Ectodermal cell (in vitro differentiated cells): ENCODE measurements at regions not wholly inside any gene's neighbourhood (a gene's known extent, or its start where the extent isn't known, plus 50 kb on each side); places are given as distances from the start of the nearest gene placed in this dataset.
A peak's percentile ranks its signal among the peaks of the same experiment; 100 is the strongest.
"Not testable (repeated sequence)": the region's sequence is repeated elsewhere in the genome, so short reads cannot be mapped to it uniquely, and the experiment has no call there.

Source experiments
- H3K27ac ChIP-seq: 2 replicates; pipeline ENCODE4 v1.7.0; 2013; ENCODE audit warnings: mild to moderate bottlenecking, low read depth, low read length; ENCODE audit not compliant: insufficient read depth, poor library complexity, severe bottlenecking
- H3K27me3 ChIP-seq: 2 replicates; pipeline ENCODE4 v1.7.0; 2013; ENCODE audit warnings: mild to moderate bottlenecking, low read length; ENCODE audit not compliant: insufficient read depth, control insufficient read depth, poor library complexity, severe bottlenecking
- H3K36me3 ChIP-seq: one replicate; pipeline ENCODE4 v1.7.0; 2013; ENCODE audit warnings: low read length; ENCODE audit not compliant: control insufficient read depth, insufficient read depth
- H3K4me1 ChIP-seq: one replicate; pipeline ENCODE4 v1.7.0; 2013; ENCODE audit warnings: low read length; ENCODE audit not compliant: control insufficient read depth, insufficient read depth
- H3K4me3 ChIP-seq: 2 replicates; pipeline ENCODE4 v1.7.0; 2013; ENCODE audit warnings: low read depth, low read length, control low read depth; ENCODE audit not compliant: insufficient read depth
- H3K9me3 ChIP-seq: 2 replicates; pipeline ENCODE4 v1.7.0; 2013; ENCODE audit warnings: mild to moderate bottlenecking, low read length, moderate library complexity; ENCODE audit not compliant: control insufficient read depth
- WGBS, 2 experiments: methylation state at CpG; one replicate each; pipeline ENCODE4 v1.1.7; 2013; ENCODE audit warnings: missing lambda C conversion rate in 2 of 2; 5-methylcytosine and 5-hydroxymethylcytosine counted together

DNA sequence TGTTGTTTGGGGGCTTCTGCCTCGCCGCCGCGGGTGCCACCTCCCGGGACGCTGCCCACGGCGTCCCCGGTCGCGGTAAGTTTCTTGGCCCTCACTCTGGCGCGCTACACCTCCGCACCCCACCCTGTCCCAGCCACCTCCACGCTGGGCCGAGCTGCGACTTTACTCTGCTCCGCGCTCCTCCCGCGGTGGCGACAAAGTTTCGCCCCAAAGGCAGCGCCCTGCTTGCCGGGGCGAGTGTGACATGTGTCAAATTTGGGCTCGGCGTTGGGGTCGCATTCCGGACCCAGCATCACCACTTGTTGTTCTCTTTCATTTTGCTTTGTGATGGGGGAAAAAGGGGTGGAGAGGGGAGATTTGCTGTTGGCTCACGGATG lies 167.7 kb upstream of the PPP1R3A start:
- no peaks in the 10 kb centered on the region for H3K9me3 ChIP-seq

GRCh38 chr7:114085592-114086501 lies 167.0 kb upstream of the PPP1R3A start:
- WGBS, 2 experiments = 0 to 1% methylated on average over 73 to 77 of the region's 77 CpGs
- H3K27ac ChIP-seq = no peak overlapping the region

More for the DNA sequence above, 167.7 kb upstream of the PPP1R3A start:
- H3K4me3 ChIP-seq = peak overlapping the region; percentile 46
- H3K4me1 ChIP-seq = peaks cover 6% of the 10 kb centered on the region
- WGBS, 2 experiments = 0% methylated on average over 31 of the region's 31 CpGs
- H3K27ac ChIP-seq = no peak overlapping the region
- H3K27me3 ChIP-seq = peaks cover 92% of the 10 kb centered on the region
- no peaks in the 10 kb centered on the region for H3K36me3 ChIP-seq

DNA sequence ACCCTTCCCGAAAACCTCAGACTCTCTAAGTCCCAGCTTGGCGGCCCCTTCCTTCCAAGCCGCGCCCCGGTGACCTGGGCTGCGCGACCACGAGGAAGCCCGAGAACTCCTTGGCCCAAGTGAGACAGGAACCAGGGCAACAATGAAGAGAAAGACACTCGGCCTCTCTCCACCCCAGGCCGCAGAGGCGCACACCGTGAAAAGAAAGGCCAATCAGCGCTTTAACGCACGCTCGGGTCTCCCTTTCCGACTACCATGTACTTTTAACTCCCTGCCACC lies 166.4 kb upstream of the PPP1R3A start:
- peak overlapping the region; percentile 46 for H3K4me3 ChIP-seq
- H3K4me1 ChIP-seq = peaks cover 6% of the 10 kb centered on the region
- WGBS, 2 experiments = 0 to 1% methylated on average over 18 of the region's 18 CpGs
- no peak overlapping the region for H3K27ac ChIP-seq
- no peaks in the 10 kb centered on the region for H3K36me3 ChIP-seq
- no peaks in the 10 kb centered on the region for H3K9me3 ChIP-seq
- H3K27me3 ChIP-seq = peaks cover 90% of the 10 kb centered on the region

More at GRCh38 chr7:114085592-114086501, 167.0 kb upstream of the PPP1R3A start:
- Histone ChIP-seq H3K9me3 (no peaks in the 10 kb centered on the region), H3K4me1 (peaks cover 6% of the 10 kb centered on the region), H3K36me3 (no peaks in the 10 kb centered on the region), H3K4me3 (peak overlapping the region; percentile 46), H3K27me3 (peaks cover 95% of the 10 kb centered on the region)

DNA sequence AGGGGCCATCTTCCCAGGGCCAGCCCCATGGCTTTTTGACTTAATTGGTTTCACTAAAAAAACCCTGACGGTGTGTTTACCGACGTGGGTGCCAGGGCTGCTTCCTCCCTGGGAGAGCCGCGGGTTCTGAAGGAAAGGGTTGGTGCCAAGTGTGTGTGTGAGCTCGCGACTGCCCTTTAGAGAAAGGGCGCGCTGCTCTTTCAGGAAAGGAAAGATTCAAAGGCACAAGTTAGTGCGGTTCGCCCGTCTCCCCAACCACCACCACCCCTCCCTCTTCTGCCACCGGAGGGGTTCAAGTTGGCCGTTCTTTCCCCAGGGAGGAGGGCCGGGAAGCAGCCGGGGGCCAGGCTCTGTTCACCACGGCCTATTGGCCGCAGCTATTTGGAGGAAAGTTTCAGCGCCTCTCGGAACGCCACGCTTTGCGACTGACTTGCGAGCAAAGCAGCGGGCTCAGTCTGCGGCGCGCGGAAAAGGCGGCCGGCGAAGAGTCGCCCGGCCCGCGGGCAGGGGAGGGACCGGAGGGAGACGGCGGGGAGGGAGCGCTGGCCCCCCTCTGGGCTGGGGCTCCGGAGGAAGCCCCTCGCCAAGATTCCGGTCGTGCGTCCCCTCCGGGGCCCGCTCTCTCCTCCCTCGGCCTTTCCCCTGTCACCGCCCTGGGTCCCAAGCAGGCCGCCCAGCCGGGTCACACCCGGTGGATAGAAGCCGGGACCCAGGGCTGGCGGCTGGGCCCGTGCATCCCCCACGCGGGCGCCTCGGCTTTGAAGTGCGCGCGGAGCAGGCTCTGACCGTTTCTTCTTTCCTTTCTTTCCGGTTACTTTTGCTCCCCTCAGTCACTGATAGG lies 165.9 kb upstream of the PPP1R3A start:
- no peak overlapping the region for H3K27ac ChIP-seq
- H3K4me3 ChIP-seq = peak overlapping the region; percentile 46
- no peaks in the 10 kb centered on the region for H3K9me3 ChIP-seq
- peaks cover 6% of the 10 kb centered on the region for H3K4me1 ChIP-seq
- no peaks in the 10 kb centered on the region for H3K36me3 ChIP-seq
- peaks cover 84% of the 10 kb centered on the region for H3K27me3 ChIP-seq
- 0 to 1% methylated on average over 64 of the region's 64 CpGs for WGBS, 2 experiments

DNA sequence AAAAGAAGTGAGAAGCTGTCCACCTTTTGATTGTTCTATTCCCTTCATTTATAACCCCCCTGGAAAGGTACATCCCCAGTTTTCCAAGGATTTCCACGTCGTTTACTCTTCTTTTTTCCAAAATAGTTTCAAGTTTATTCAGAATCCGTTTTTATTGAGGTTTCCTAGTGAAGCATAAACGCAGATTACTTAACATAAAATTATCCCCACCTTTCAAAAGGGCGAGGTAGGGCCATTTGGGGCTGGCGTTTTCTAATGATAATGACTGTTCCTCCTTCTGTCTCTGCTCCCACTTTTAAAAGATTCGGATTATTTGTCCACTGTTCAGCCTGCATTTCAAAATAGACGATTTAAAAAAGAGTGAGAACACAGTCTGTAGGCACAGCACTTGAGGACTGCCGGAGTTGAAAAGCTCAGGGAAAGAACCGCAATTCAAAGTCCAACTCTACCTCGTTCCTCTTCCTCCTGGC lies 165.2 kb upstream of the PPP1R3A start:
- peaks cover 6% of the 10 kb centered on the region for H3K4me1 ChIP-seq
- H3K27me3 ChIP-seq = peaks cover 77% of the 10 kb centered on the region
- no peak overlapping the region for H3K27ac ChIP-seq
- no peaks in the 10 kb centered on the region for H3K36me3 ChIP-seq
- H3K4me3 ChIP-seq = peak overlapping the region; percentile 46
- no peaks in the 10 kb centered on the region for H3K9me3 ChIP-seq
- 2 to 3% methylated on average over 11 of the region's 11 CpGs for WGBS, 2 experiments

- H3K27ac ChIP-seq = no peak overlapping the region
- peaks cover 71% of the 10 kb centered on the region for H3K27me3 ChIP-seq
- no peaks in the 10 kb centered on the region for H3K9me3 ChIP-seq
- peaks cover 6% of the 10 kb centered on the region for H3K4me1 ChIP-seq
- H3K36me3 ChIP-seq = no peaks in the 10 kb centered on the region
- WGBS, 2 experiments = 1% methylated on average over 39 to 45 of the region's 45 CpGs
- H3K4me3 ChIP-seq = peak overlapping the region; percentile 36
Measured at GRCh38 chr7:114083166-114084001, 164.6 kb upstream of the PPP1R3A start.

GRCh38 chr7:114082642-114083165 lies 163.9 kb upstream of the PPP1R3A start:
- Histone ChIP-seq H3K27ac (no peak overlapping the region), H3K36me3 (no peaks in the 10 kb centered on the region), H3K4me1 (peaks cover 6% of the 10 kb centered on the region), H3K27me3 (peaks cover 64% of the 10 kb centered on the region), H3K9me3 (no peaks in the 10 kb centered on the region), H3K4me3 (peak overlapping the region; percentile 36)
- WGBS, 2 experiments = 3% methylated on average over 30 of the region's 30 CpGs

DNA sequence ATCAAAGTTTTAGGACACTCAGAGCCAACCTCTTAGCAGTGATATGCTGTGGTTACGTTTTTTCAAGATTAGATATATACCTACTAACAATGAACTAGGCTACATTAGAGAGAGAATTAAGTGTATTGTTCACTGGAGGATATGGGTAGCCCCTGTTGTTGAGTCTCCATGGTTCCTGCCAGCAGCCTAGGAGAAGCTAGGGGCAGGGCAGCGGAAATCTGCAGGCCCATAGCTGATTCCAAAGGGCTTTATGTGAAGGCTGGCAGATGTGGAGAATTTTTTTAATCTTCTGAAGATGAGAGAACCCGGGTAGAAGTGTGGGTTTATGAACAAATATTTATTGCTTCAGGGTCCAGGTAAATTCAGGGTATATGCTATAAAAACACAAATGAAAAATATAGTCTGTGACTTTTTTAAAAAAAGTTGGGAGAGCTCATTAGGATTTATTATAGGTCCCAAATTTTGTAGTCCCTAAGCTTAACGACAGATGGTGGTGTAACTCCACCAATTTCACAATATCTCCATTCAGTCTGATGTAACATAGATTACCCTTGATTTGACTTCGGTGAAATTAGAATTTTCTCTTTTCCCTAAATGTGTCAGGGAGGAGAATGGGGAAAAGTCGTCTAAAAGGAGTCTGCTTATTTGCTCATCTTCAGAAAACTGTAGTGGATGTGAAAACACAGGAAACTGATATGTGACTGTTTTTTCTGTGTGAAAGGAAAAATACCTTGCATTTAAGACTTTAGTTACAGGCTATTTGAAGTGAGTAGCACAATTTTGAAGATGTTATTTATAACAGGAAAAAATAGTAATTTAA lies 163.0 kb upstream of the PPP1R3A start:
- H3K9me3 ChIP-seq = no peaks in the 10 kb centered on the region
- H3K27me3 ChIP-seq = peaks cover 55% of the 10 kb centered on the region
- no peaks in the 10 kb centered on the region for H3K36me3 ChIP-seq
- no peak overlapping the region for H3K4me3 ChIP-seq
- peaks cover 6% of the 10 kb centered on the region for H3K4me1 ChIP-seq
- H3K27ac ChIP-seq = no peak overlapping the region
- WGBS, 2 experiments = 13 to 18% methylated on average over 4 to 5 of the region's 6 CpGs

- H3K4me1 ChIP-seq, H3K9me3 ChIP-seq, H3K27ac ChIP-seq, H3K4me3 ChIP-seq, H3K36me3 ChIP-seq, H3K27me3 ChIP-seq: not testable (repeated sequence)
- WGBS, 2 experiments = 95 to 96% methylated on average over 18 of the region's 18 CpGs
Measured at GRCh38 chr7:114077158-114077524, 158.3 kb upstream of the PPP1R3A start.
